ENCODE measurements at regions not wholly inside any gene's neighbourhood (a gene's known extent, or its start where the extent isn't known, plus 50 kb on each side); places are given as distances from the start of the nearest gene placed in this dataset.

GRCh38 chrX:43514820-43515219 is 141.3 kb upstream of the MAOA start:
- Mint-ChIP-seq H3K36me3 (ENCODE audit: low read depth) (no peaks in the 10 kb centered on the region), H3K27me3 (peaks cover 2% of the 10 kb centered on the region), H3K4me1 (ENCODE audit: low read depth) (peaks cover 4% of the 10 kb centered on the region), H3K27ac (no peak overlapping the region), H3K4me3 (no peak overlapping the region), H3K9me3 (no peaks in the 10 kb centered on the region)
- ATAC-seq, result no peak
- no peak for DNase-seq
- TF ChIP-seq, protein P1, sequence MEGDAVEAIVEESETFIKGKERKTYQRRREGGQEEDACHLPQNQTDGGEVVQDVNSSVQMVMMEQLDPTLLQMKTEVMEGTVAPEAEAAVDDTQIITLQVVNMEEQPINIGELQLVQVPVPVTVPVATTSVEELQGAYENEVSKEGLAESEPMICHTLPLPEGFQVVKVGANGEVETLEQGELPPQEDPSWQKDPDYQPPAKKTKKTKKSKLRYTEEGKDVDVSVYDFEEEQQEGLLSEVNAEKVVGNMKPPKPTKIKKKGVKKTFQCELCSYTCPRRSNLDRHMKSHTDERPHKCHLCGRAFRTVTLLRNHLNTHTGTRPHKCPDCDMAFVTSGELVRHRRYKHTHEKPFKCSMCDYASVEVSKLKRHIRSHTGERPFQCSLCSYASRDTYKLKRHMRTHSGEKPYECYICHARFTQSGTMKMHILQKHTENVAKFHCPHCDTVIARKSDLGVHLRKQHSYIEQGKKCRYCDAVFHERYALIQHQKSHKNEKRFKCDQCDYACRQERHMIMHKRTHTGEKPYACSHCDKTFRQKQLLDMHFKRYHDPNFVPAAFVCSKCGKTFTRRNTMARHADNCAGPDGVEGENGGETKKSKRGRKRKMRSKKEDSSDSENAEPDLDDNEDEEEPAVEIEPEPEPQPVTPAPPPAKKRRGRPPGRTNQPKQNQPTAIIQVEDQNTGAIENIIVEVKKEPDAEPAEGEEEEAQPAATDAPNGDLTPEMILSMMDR (IDR thresholded peaks at IDR 0.05), result no peak
- intact Hi-C loops (cut with micrococcal nuclease), result no loop called here
- ChIA-PET CTCF (no interaction called here), POLR2A (no interaction called here)

DNA sequence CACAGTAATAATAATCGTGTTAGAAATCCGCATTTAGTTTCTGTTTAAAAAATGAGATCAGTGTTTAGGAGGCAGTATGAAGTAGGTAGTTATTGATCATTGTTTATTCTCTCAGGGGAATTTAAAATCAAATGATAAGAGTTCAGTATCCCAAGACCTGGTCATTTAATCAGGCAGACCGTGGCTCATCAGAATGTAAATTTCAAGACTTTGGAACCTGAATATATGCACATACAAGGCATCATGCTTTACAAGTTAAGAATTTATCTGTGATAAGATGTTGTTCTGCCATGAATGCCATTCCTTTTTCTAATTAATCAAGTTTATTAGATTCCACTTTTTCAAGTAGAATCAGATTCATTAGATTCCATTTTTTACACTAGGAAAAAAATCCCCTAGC is 133.5 kb upstream of the MAOA start:
- DNase-seq, result no peak
- Mint-ChIP-seq H3K36me3 (ENCODE audit: low read depth) (no peaks in the 10 kb centered on the region), H3K4me1 (ENCODE audit: low read depth) (no peaks in the 10 kb centered on the region), H3K9me3 (no peaks in the 10 kb centered on the region), H3K27ac (no peak overlapping the region), H3K27me3 (no peaks in the 10 kb centered on the region), H3K4me3 (no peak overlapping the region)
- ChIA-PET CTCF (no interaction called here), POLR2A (no interaction called here)
- intact Hi-C loops (cut with micrococcal nuclease), result no loop called here
- no peak for ATAC-seq
- TF ChIP-seq, protein P1 (IDR thresholded peaks at IDR 0.05), result no peak

GRCh38 chrX:43525901-43526610 is 130.0 kb upstream of the MAOA start:
- POLR2A ChIA-PET, result no interaction called here
- H3K27me3 Mint-ChIP-seq, result no peaks in the 10 kb centered on the region
- ATAC-seq, result no peak
- H3K4me3 Mint-ChIP-seq, result no peak overlapping the region
- DNase-seq, result no peak
- H3K36me3 Mint-ChIP-seq (ENCODE audit: low read depth), result no peaks in the 10 kb centered on the region
- intact Hi-C loops (cut with micrococcal nuclease), result no loop called here
- no peak overlapping the region for H3K27ac Mint-ChIP-seq
- TF ChIP-seq, protein P1 (IDR thresholded peaks at IDR 0.05), result no peak
- peaks cover 1% of the 10 kb centered on the region for H3K4me1 Mint-ChIP-seq (ENCODE audit: low read depth)
- CTCF ChIA-PET, result no interaction called here
- H3K9me3 Mint-ChIP-seq, result no peaks in the 10 kb centered on the region

GRCh38 chrX:43526878-43527277 is 129.2 kb upstream of the MAOA start:
- Mint-ChIP-seq H3K27me3 (no peaks in the 10 kb centered on the region), H3K9me3 (no peaks in the 10 kb centered on the region), H3K36me3 (ENCODE audit: low read depth) (no peaks in the 10 kb centered on the region), H3K27ac (no peak overlapping the region), H3K4me1 (ENCODE audit: low read depth) (peaks cover 6% of the 10 kb centered on the region), H3K4me3 (no peak overlapping the region)
- ATAC-seq (no peak), DNase-seq (no peak)
- TF ChIP-seq, protein P1 (IDR thresholded peaks at IDR 0.05), result no peak
- intact Hi-C loops (cut with micrococcal nuclease), result no loop called here
- POLR2A ChIA-PET, result no interaction called here
- CTCF ChIA-PET, result no interaction called here

- intact Hi-C loops (cut with micrococcal nuclease), result no loop called here
- H3K36me3 Mint-ChIP-seq (ENCODE audit: low read depth), result no peaks in the 10 kb centered on the region
- no peak overlapping the region for H3K27ac Mint-ChIP-seq
- no peaks in the 10 kb centered on the region for H3K27me3 Mint-ChIP-seq
- peaks cover 6% of the 10 kb centered on the region for H3K4me1 Mint-ChIP-seq (ENCODE audit: low read depth)
- no peaks in the 10 kb centered on the region for H3K9me3 Mint-ChIP-seq
- ChIA-PET POLR2A (no interaction called here), CTCF (no interaction called here)
- no peak overlapping the region for H3K4me3 Mint-ChIP-seq
- ATAC-seq (no peak), DNase-seq (no peak)
- TF ChIP-seq, protein P1 (IDR thresholded peaks at IDR 0.05), result no peak
Observed at GRCh38 chrX:43527801-43528200, 128.3 kb upstream of the MAOA start.

All from activated CD8-positive, alpha-beta T cell treated with anti-CD3 and anti-CD28 coated beads for 36 hours (primary cell).